ENCODE measurements at regions not wholly inside any gene's neighbourhood (a gene's known extent, or its start where the extent isn't known, plus 50 kb on each side); places are given as distances from the start of the nearest gene placed in this dataset.

GRCh38 chr5:164431634-164432304, 926.4 kb downstream of the MAT2B start:
- no peak for TF ChIP-seq EZH2phosphoT487 (IDR thresholded peaks at IDR 0.05; ENCODE audit: insufficient read depth, low read depth)
- no peak for TF ChIP-seq EZH2 (IDR thresholded peaks at IDR 0.05; ENCODE audit: insufficient read depth, poor library complexity, severe bottlenecking)
- no peaks in the 10 kb centered on the region for H3F3A ChIP-seq (ENCODE audit: insufficient read depth)
- in situ Hi-C loops (cut with MboI): no loop called here
- H4K20me1 ChIP-seq (ENCODE audit: insufficient read depth): no peaks in the 10 kb centered on the region
- no peaks in the 10 kb centered on the region for H3K9me2 ChIP-seq (ENCODE audit: insufficient read depth)
- H3K9me3 ChIP-seq (ENCODE audit: low read depth): no peaks in the 10 kb centered on the region
- H3K4me3 ChIP-seq: no peak overlapping the region
- no peaks in the 10 kb centered on the region for H3K79me2 ChIP-seq (ENCODE audit: insufficient read depth)
- DNase-seq: no peak
- WGBS, 2 experiments (ENCODE audit: low coverage in 1 of 2, low lambda C conversion rate in 2 of 2, missing lambda C conversion rate in 2 of 2): 21 to 27% methylated on average over 4 of the region's 4 CpGs
- no peak overlapping the region for H3K4me2 ChIP-seq (ENCODE audit: unreplicated experiment)
- no peaks in the 10 kb centered on the region for H3K27me3 ChIP-seq (replicated peaks; ENCODE audit: insufficient read depth)
- no peak overlapping the region for H2AFZ ChIP-seq
- no peaks in the 10 kb centered on the region for H3K4me1 ChIP-seq (ENCODE audit: insufficient read depth)
- H3K9ac ChIP-seq: no peak overlapping the region
- H3K36me3 ChIP-seq (ENCODE audit: low read depth): no peaks in the 10 kb centered on the region
- no peak overlapping the region for H3K27ac ChIP-seq

- Histone ChIP-seq H3K4me3 (no peak overlapping the region), H3K9me2 (ENCODE audit: insufficient read depth) (no peaks in the 10 kb centered on the region), H3K27me3 (replicated peaks; ENCODE audit: insufficient read depth) (no peaks in the 10 kb centered on the region), H3F3A (ENCODE audit: insufficient read depth) (no peaks in the 10 kb centered on the region), H3K4me1 (ENCODE audit: insufficient read depth) (no peaks in the 10 kb centered on the region), H3K27ac (no peak overlapping the region), H3K79me2 (ENCODE audit: insufficient read depth) (no peaks in the 10 kb centered on the region), H4K20me1 (ENCODE audit: insufficient read depth) (no peaks in the 10 kb centered on the region), H3K36me3 (ENCODE audit: low read depth) (no peaks in the 10 kb centered on the region), H3K9me3 (ENCODE audit: low read depth) (no peaks in the 10 kb centered on the region), H3K4me2 (ENCODE audit: unreplicated experiment) (no peak overlapping the region), H3K9ac (no peak overlapping the region), H2AFZ (no peak overlapping the region)
- 34 to 41% methylated on average over 4 of the region's 4 CpGs for WGBS, 2 experiments (ENCODE audit: low coverage in 1 of 2, low lambda C conversion rate in 2 of 2, missing lambda C conversion rate in 2 of 2)
- DNase-seq: no peak
- in situ Hi-C loops (cut with MboI): no loop called here
- TF ChIP-seq EZH2phosphoT487 (IDR thresholded peaks at IDR 0.05; ENCODE audit: insufficient read depth, low read depth) (no peak), EZH2 (IDR thresholded peaks at IDR 0.05; ENCODE audit: insufficient read depth, poor library complexity, severe bottlenecking) (no peak)
Measured at GRCh38 chr5:164433106-164433870, 927.9 kb downstream of the MAT2B start.

GRCh38 chr5:164435576-164435975, 930.2 kb downstream of the MAT2B start:
- H3K4me2 ChIP-seq (ENCODE audit: unreplicated experiment): no peak overlapping the region
- H3K36me3 ChIP-seq (ENCODE audit: low read depth): no peaks in the 10 kb centered on the region
- no peaks in the 10 kb centered on the region for H3K9me3 ChIP-seq (ENCODE audit: low read depth)
- H2AFZ ChIP-seq: no peak overlapping the region
- H3K4me1 ChIP-seq (ENCODE audit: insufficient read depth): no peaks in the 10 kb centered on the region
- H3K27me3 ChIP-seq (replicated peaks; ENCODE audit: insufficient read depth): no peaks in the 10 kb centered on the region
- no peaks in the 10 kb centered on the region for H4K20me1 ChIP-seq (ENCODE audit: insufficient read depth)
- H3K9ac ChIP-seq: no peak overlapping the region
- H3K27ac ChIP-seq: no peak overlapping the region
- DNase-seq: no peak
- in situ Hi-C loops (cut with MboI): no loop called here
- TF ChIP-seq EZH2phosphoT487 (IDR thresholded peaks at IDR 0.05; ENCODE audit: insufficient read depth, low read depth) (no peak), EZH2 (IDR thresholded peaks at IDR 0.05; ENCODE audit: insufficient read depth, poor library complexity, severe bottlenecking) (no peak)
- H3K9me2 ChIP-seq (ENCODE audit: insufficient read depth): no peaks in the 10 kb centered on the region
- no peaks in the 10 kb centered on the region for H3K79me2 ChIP-seq (ENCODE audit: insufficient read depth)
- no peaks in the 10 kb centered on the region for H3F3A ChIP-seq (ENCODE audit: insufficient read depth)
- H3K4me3 ChIP-seq: no peak overlapping the region
- WGBS, 2 experiments (ENCODE audit: low coverage in 1 of 2, low lambda C conversion rate in 2 of 2, missing lambda C conversion rate in 2 of 2): 9 to 13% methylated on average over 3 of the region's 3 CpGs

GRCh38 chr5:164439799-164440198, 934.4 kb downstream of the MAT2B start:
- Histone ChIP-seq H3K9ac (no peak overlapping the region), H3K9me3 (ENCODE audit: low read depth) (no peaks in the 10 kb centered on the region), H3K9me2 (ENCODE audit: insufficient read depth) (no peaks in the 10 kb centered on the region), H3K27me3 (replicated peaks; ENCODE audit: insufficient read depth) (no peaks in the 10 kb centered on the region), H3K4me3 (no peak overlapping the region), H2AFZ (no peak overlapping the region), H3K36me3 (ENCODE audit: low read depth) (no peaks in the 10 kb centered on the region), H3K79me2 (ENCODE audit: insufficient read depth) (no peaks in the 10 kb centered on the region), H4K20me1 (ENCODE audit: insufficient read depth) (no peaks in the 10 kb centered on the region), H3K4me1 (ENCODE audit: insufficient read depth) (no peaks in the 10 kb centered on the region), H3K4me2 (ENCODE audit: unreplicated experiment) (no peak overlapping the region), H3K27ac (no peak overlapping the region), H3F3A (ENCODE audit: insufficient read depth) (no peaks in the 10 kb centered on the region)
- 0 to 7% methylated on average over 1 of the region's 1 CpG for WGBS, 2 experiments (ENCODE audit: low coverage in 1 of 2, low lambda C conversion rate in 2 of 2, missing lambda C conversion rate in 2 of 2)
- no peak for TF ChIP-seq EZH2phosphoT487 (IDR thresholded peaks at IDR 0.05; ENCODE audit: insufficient read depth, low read depth)
- no peak for TF ChIP-seq EZH2 (IDR thresholded peaks at IDR 0.05; ENCODE audit: insufficient read depth, poor library complexity, severe bottlenecking)
- in situ Hi-C loops (cut with MboI): no loop called here
- no peak for DNase-seq
